Peyer's patch (tissue), 4 donors: ENCODE measurements at regions not wholly inside any gene's neighbourhood (a gene's known extent, or its start where the extent isn't known, plus 50 kb on each side); places are given as distances from the start of the nearest gene placed in this dataset.

Experiments
- DNase-seq, 3 donors: peaks; one replicate each; pipeline ENCODE4 v3.0.0-alpha.2; 2017 to 2019
- H3K27ac ChIP-seq, 4 donors: fragments of 200-600 bp; sonication (generic); one replicate each; pipeline ENCODE4 v1.5.1; 2016 to 2019
- H3K27me3 ChIP-seq, 2 donors: fragments of 200-600 bp; sonication (generic); one replicate each; pipeline ENCODE4 v1.5.1; 2019
- H3K36me3 ChIP-seq, 3 donors: fragments of 200-600 bp; sonication (generic); one replicate each; pipeline ENCODE4 v1.5.1; 2016 to 2019
- H3K4me1 ChIP-seq, 4 donors: fragments of 200-600 bp; sonication (generic); one replicate each; pipeline ENCODE4 v1.5.1; 2016 to 2019
- H3K4me3 ChIP-seq, 4 donors: fragments of 200-600 bp; sonication (generic); 1 replicate in 3 of 4; 2 replicates in 1 of 4; pipeline ENCODE4 v1.5.1; 2016 to 2019; ENCODE audit warnings: mild to moderate bottlenecking in 1 of 4
- H3K9me3 ChIP-seq, 4 donors: fragments of 200-600 bp; sonication (generic); one replicate each; pipeline ENCODE4 v1.5.1; 2016 to 2019; ENCODE audit warnings: mild to moderate bottlenecking in 1 of 4
- CTCF ChIP-seq, 6 experiments: fragments of 450-650 bp in 4 of 6; fragments of 200-600 bp in 2 of 6; sonication (generic) in 1 of 6; IDR thresholded peaks; one replicate each; pipeline ENCODE4 v1.5.1; 2017 to 2019; ENCODE audit warnings: antibody characterized with exemption in 6 of 6, mild to moderate bottlenecking in 3 of 6, moderate library complexity in 1 of 6
- POLR2A ChIP-seq, 2 donors: fragments of 450-650 bp; IDR thresholded peaks; one replicate each; pipeline ENCODE4 v1.5.1; 2017; ENCODE audit warnings: antibody characterized with exemption in 2 of 2, mild to moderate bottlenecking in 2 of 2, moderate library complexity in 2 of 2

- no peaks in the 10 kb centered on the region for H3K36me3 ChIP-seq
- TF ChIP-seq CTCF (IDR thresholded peaks at IDR 0.05) (no peak), POLR2A (IDR thresholded peaks at IDR 0.05) (no peak)
- no peaks in the 10 kb centered on the region for H3K27me3 ChIP-seq
- no peak overlapping the region for H3K4me3 ChIP-seq
- no peaks in the 10 kb centered on the region for H3K4me1 ChIP-seq
- DNase-seq, result no peak
- no peak overlapping the region for H3K27ac ChIP-seq
- H3K9me3 ChIP-seq, result no peaks in the 10 kb centered on the region
These were observed 1617.9 kb upstream of the SEL1L start for GRCh38 chr14:83151571-83151970.

- H3K9me3 ChIP-seq, result no peaks in the 10 kb centered on the region
- H3K27me3 ChIP-seq, result no peaks in the 10 kb centered on the region
- no peaks in the 10 kb centered on the region for H3K4me1 ChIP-seq
- H3K36me3 ChIP-seq, result no peaks in the 10 kb centered on the region
- no peak overlapping the region for H3K4me3 ChIP-seq
- DNase-seq, result no peak
- no peak overlapping the region for H3K27ac ChIP-seq
- TF ChIP-seq POLR2A (IDR thresholded peaks at IDR 0.05) (no peak), CTCF (IDR thresholded peaks at IDR 0.05) (no peak)
These were observed 1619.4 kb upstream of the SEL1L start for GRCh38 chr14:83153081-83153480.

GRCh38 chr14:83162361-83162929 lies 1628.8 kb upstream of the SEL1L start:
- no peak for TF ChIP-seq CTCF (IDR thresholded peaks at IDR 0.05)
- no peak for TF ChIP-seq POLR2A (IDR thresholded peaks at IDR 0.05)
- H3K27ac ChIP-seq, result no peak overlapping the region
- no peak for DNase-seq
- H3K4me1 ChIP-seq, result no peaks in the 10 kb centered on the region
- no peaks in the 10 kb centered on the region for H3K36me3 ChIP-seq
- no peak overlapping the region for H3K4me3 ChIP-seq
- peaks cover 0 to 6% (median 0%) of the 10 kb centered on the region in 4 donors for H3K9me3 ChIP-seq
- H3K27me3 ChIP-seq, result no peaks in the 10 kb centered on the region

- Histone ChIP-seq H3K36me3 (no peaks in the 10 kb centered on the region), H3K9me3 (peaks cover 0 to 6% (median 0%) of the 10 kb centered on the region in 4 donors), H3K4me3 (no peak overlapping the region), H3K27me3 (no peaks in the 10 kb centered on the region), H3K27ac (no peak overlapping the region), H3K4me1 (no peaks in the 10 kb centered on the region)
- TF ChIP-seq POLR2A (IDR thresholded peaks at IDR 0.05) (no peak), CTCF (IDR thresholded peaks at IDR 0.05) (no peak)
- DNase-seq, result no peak
These were observed 1629.4 kb upstream of the SEL1L start for GRCh38 chr14:83163016-83163415.

- no peaks in the 10 kb centered on the region for H3K4me1 ChIP-seq
- H3K27me3 ChIP-seq, result no peaks in the 10 kb centered on the region
- no peak overlapping the region for H3K4me3 ChIP-seq
- no peaks in the 10 kb centered on the region for H3K36me3 ChIP-seq
- no peak for DNase-seq
- TF ChIP-seq CTCF (IDR thresholded peaks at IDR 0.05) (no peak), POLR2A (IDR thresholded peaks at IDR 0.05) (no peak)
- H3K9me3 ChIP-seq, result peaks cover 0 to 4% (median 0%) of the 10 kb centered on the region in 4 donors
- H3K27ac ChIP-seq, result no peak overlapping the region
These were observed 1630.4 kb upstream of the SEL1L start for GRCh38 chr14:83164016-83164415.

GRCh38 chr14:83164591-83164990 lies 1630.9 kb upstream of the SEL1L start:
- no peak overlapping the region for H3K27ac ChIP-seq
- H3K36me3 ChIP-seq, result no peaks in the 10 kb centered on the region
- TF ChIP-seq POLR2A (IDR thresholded peaks at IDR 0.05) (no peak), CTCF (IDR thresholded peaks at IDR 0.05) (no peak)
- peaks cover 0 to 4% (median 0%) of the 10 kb centered on the region in 4 donors for H3K9me3 ChIP-seq
- H3K4me1 ChIP-seq, result no peaks in the 10 kb centered on the region
- no peaks in the 10 kb centered on the region for H3K27me3 ChIP-seq
- no peak overlapping the region for H3K4me3 ChIP-seq
- DNase-seq, result no peak
